GM12892 (cell line): ENCODE measurements at regions not wholly inside any gene's neighbourhood (a gene's known extent, or its start where the extent isn't known, plus 50 kb on each side); places are given as distances from the start of the nearest gene placed in this dataset.
A peak's percentile ranks its signal among the peaks of the same experiment; 100 is the strongest.

Source experiments
- DNase-seq: peaks from one replicate; pipeline ENCODE4 v3.0.0; 2011; ENCODE audit not compliant: insufficient read length
- FAIRE-seq: peaks from 2 replicates; lab custom pipeline; 2011; peaks lifted over from hg19 to GRCh38; lab: Jason Lieb, UNC
- POLR2A ChIP-seq: IDR thresholded peaks from 2 replicates; pipeline ENCODE4 v1.6.1; 2011; ENCODE audit warnings: low read depth, low read length, control low read depth
- POLR2AphosphoS5 ChIP-seq: IDR thresholded peaks from 2 replicates; pipeline ENCODE4 v1.6.1; 2011; ENCODE audit warnings: low read depth, low read length, control low read depth
- TAF1 ChIP-seq: IDR thresholded peaks from 2 replicates; pipeline ENCODE4 v1.6.1; 2011; ENCODE audit warnings: low read depth, mild to moderate bottlenecking, control low read depth, low read length, borderline replicate concordance

GRCh38 chr4:37073226-37073840 lies 171.2 kb upstream of the NWD2 start:
- no peak for FAIRE-seq
- no peak for DNase-seq
- TF ChIP-seq POLR2A (no peak), POLR2AphosphoS5 (no peak), TAF1 (no peak)

- FAIRE-seq (no peak), DNase-seq (no peak)
- TF ChIP-seq POLR2AphosphoS5: no peak
- no peak for TF ChIP-seq TAF1
- no peak for TF ChIP-seq POLR2A
These were observed 161.6 kb upstream of the NWD2 start for GRCh38 chr4:37082912-37083311.

GRCh38 chr4:37095925-37096324 lies 148.6 kb upstream of the NWD2 start:
- no peak for DNase-seq
- TF ChIP-seq POLR2A (no peak), POLR2AphosphoS5 (no peak), TAF1 (no peak)
- no peak for FAIRE-seq

- TF ChIP-seq POLR2A (no peak), TAF1 (no peak), POLR2AphosphoS5 (no peak)
- DNase-seq (no peak), FAIRE-seq (no peak)
These were observed 143.4 kb upstream of the NWD2 start for GRCh38 chr4:37101182-37101581.

GRCh38 chr4:37101686-37102085 lies 142.9 kb upstream of the NWD2 start:
- TF ChIP-seq POLR2AphosphoS5 (no peak), POLR2A (no peak), TAF1 (no peak)
- FAIRE-seq (no peak), DNase-seq (no peak)

GRCh38 chr4:37109756-37110155 lies 134.8 kb upstream of the NWD2 start:
- no peak for DNase-seq
- no peak for TF ChIP-seq POLR2AphosphoS5
- no peak for TF ChIP-seq TAF1
- TF ChIP-seq POLR2A: no peak
- no peak for FAIRE-seq

GRCh38 chr4:37124800-37125199 lies 119.7 kb upstream of the NWD2 start:
- DNase-seq: no peak
- no peak for TF ChIP-seq POLR2A
- no peak for TF ChIP-seq POLR2AphosphoS5
- no peak for TF ChIP-seq TAF1
- FAIRE-seq: no peak

- TF ChIP-seq TAF1: no peak
- TF ChIP-seq POLR2AphosphoS5: no peak
- TF ChIP-seq POLR2A: no peak
- DNase-seq: no peak
- FAIRE-seq: no peak
These were observed 118.5 kb upstream of the NWD2 start for GRCh38 chr4:37126051-37126450.

GRCh38 chr4:37130465-37130864 lies 114.1 kb upstream of the NWD2 start:
- FAIRE-seq: no peak
- no peak for TF ChIP-seq POLR2AphosphoS5
- TF ChIP-seq POLR2A: no peak
- TF ChIP-seq TAF1: no peak
- no peak for DNase-seq

- DNase-seq: no peak
- no peak for TF ChIP-seq POLR2A
- no peak for FAIRE-seq
These were observed 112.1 kb upstream of the NWD2 start for GRCh38 chr4:37132351-37132974.

- no peak for DNase-seq
- no peak for FAIRE-seq
- no peak for TF ChIP-seq TAF1
- TF ChIP-seq POLR2A: no peak
- no peak for TF ChIP-seq POLR2AphosphoS5
These were observed 111.6 kb upstream of the NWD2 start for GRCh38 chr4:37132975-37133360.

GRCh38 chr4:37138019-37138653 lies 106.4 kb upstream of the NWD2 start:
- DNase-seq (no peak), FAIRE-seq (peak; percentile 84)
- TF ChIP-seq POLR2A (no peak), TAF1 (no peak), POLR2AphosphoS5 (no peak)
